HEK293 (cell line): ENCODE measurements at regions not wholly inside any gene's neighbourhood (a gene's known extent, or its start where the extent isn't known, plus 50 kb on each side); places are given as distances from the start of the nearest gene placed in this dataset.

Experiments
- CTCF ChIA-PET: fragments of 350-600 bp; formaldehyde crosslinking; extraction: SDS; loops from one replicate; lab custom pipeline; 2021; ENCODE audit warnings: antibody characterized with exemption; lab: Yijun Ruan, JAX
- POLR2A ChIA-PET: fragments of 300-600 bp; formaldehyde crosslinking; extraction: SDS; loops from one replicate; lab custom pipeline; 2020; ENCODE audit warnings: antibody characterized with exemption, inconsistent platforms; lab: Yijun Ruan, JAX
- H3K27ac ChIP-seq: fragments of 200-500 bp; sonication (Bioruptor generic); 2 replicates; pipeline ENCODE4 v1.5.1; 2014; ENCODE audit warnings: low read depth, low read length, control low read depth, inconsistent platforms; ENCODE audit errors: extremely low read depth
- H3K36me3 ChIP-seq, 2 experiments: fragments of 200-500 bp in 1 of 2; sonication (Bioruptor generic) in 1 of 2; 1 replicate in 1 of 2; 2 replicates in 1 of 2; pipeline ENCODE4 v1.5.1; 2014 to 2017; ENCODE audit warnings: inconsistent platforms in 2 of 2, low read length in 2 of 2; ENCODE audit not compliant: control insufficient read depth in 2 of 2, insufficient read depth in 1 of 2
- H3K4me1 ChIP-seq: fragments of 200-500 bp; sonication (Bioruptor generic); 2 replicates; pipeline ENCODE4 v1.5.1; 2014; ENCODE audit warnings: mild to moderate bottlenecking, low read length, inconsistent platforms; ENCODE audit not compliant: control insufficient read depth, insufficient read depth
- H3K4me3 ChIP-seq: 2 replicates; pipeline ENCODE4 v1.5.1; 2011; ENCODE audit warnings: low read depth, mild to moderate bottlenecking, control low read depth, low read length, moderate library complexity
- H3K9me3 ChIP-seq: fragments of 200-500 bp; sonication (Bioruptor generic); 2 replicates; pipeline ENCODE4 v1.5.1; 2014; ENCODE audit warnings: low read depth, low read length, inconsistent platforms; ENCODE audit not compliant: control insufficient read depth, insufficient read depth
- BCL6B ChIP-seq: fragments of 450-650 bp; formaldehyde crosslinking; IDR thresholded peaks from 2 replicates; pipeline ENCODE4 v1.5.1; 2017; ENCODE audit warnings: missing biosample characterization, missing genetic modification characterization
- GLIS2 ChIP-seq: fragments of 450-650 bp; formaldehyde crosslinking; IDR thresholded peaks from 2 replicates; pipeline ENCODE4 v1.5.1; 2016; ENCODE audit warnings: missing biosample characterization, missing genetic modification characterization
- HIC1 ChIP-seq: fragments of 450-650 bp; formaldehyde crosslinking; IDR thresholded peaks from 2 replicates; pipeline ENCODE4 v1.5.1; 2016; ENCODE audit warnings: missing biosample characterization, missing genetic modification characterization
- REST ChIP-seq: fragments of 450-650 bp; formaldehyde crosslinking; IDR thresholded peaks from 2 replicates; pipeline ENCODE4 v1.5.1; 2016; ENCODE audit warnings: missing biosample characterization, missing genetic modification characterization
- YY1 ChIP-seq: fragments of 450-650 bp; formaldehyde crosslinking; IDR thresholded peaks from 2 replicates; pipeline ENCODE4 v1.5.1; 2018; ENCODE audit warnings: missing biosample characterization, missing genetic modification characterization
- YY2 ChIP-seq: fragments of 450-650 bp; formaldehyde crosslinking; IDR thresholded peaks from 2 replicates; pipeline ENCODE4 v1.5.1; 2016; ENCODE audit warnings: missing biosample characterization, missing genetic modification characterization
- ZBTB7A ChIP-seq: fragments of 450-650 bp; formaldehyde crosslinking; IDR thresholded peaks from 2 replicates; pipeline ENCODE4 v1.5.1; 2016; ENCODE audit warnings: low read depth, missing biosample characterization, missing genetic modification characterization
- ZEB2 ChIP-seq: fragments of 450-650 bp; formaldehyde crosslinking; IDR thresholded peaks from 2 replicates; pipeline ENCODE4 v1.5.1; 2016; ENCODE audit warnings: missing biosample characterization, missing genetic modification characterization
- ZFP37 ChIP-seq: fragments of 450-650 bp; formaldehyde crosslinking; IDR thresholded peaks from 2 replicates; pipeline ENCODE4 v1.5.1; 2016; ENCODE audit warnings: missing biosample characterization, missing genetic modification characterization
- ZIC2 ChIP-seq: fragments of 450-650 bp; formaldehyde crosslinking; IDR thresholded peaks from 2 replicates; pipeline ENCODE4 v1.5.1; 2016; ENCODE audit warnings: missing biosample characterization, missing genetic modification characterization
- ZNF10 ChIP-seq: fragments of 450-650 bp; formaldehyde crosslinking; IDR thresholded peaks from 2 replicates; pipeline ENCODE4 v1.5.1; 2017; ENCODE audit warnings: missing biosample characterization, missing genetic modification characterization
- ZNF114 ChIP-seq: fragments of 450-650 bp; formaldehyde crosslinking; IDR thresholded peaks from 2 replicates; pipeline ENCODE4 v1.5.0; 2017; ENCODE audit warnings: missing biosample characterization, missing genetic modification characterization
- ZNF148 ChIP-seq: fragments of 450-650 bp; formaldehyde crosslinking; IDR thresholded peaks from 2 replicates; pipeline ENCODE4 v1.5.0; 2017; ENCODE audit warnings: missing biosample characterization, missing genetic modification characterization, borderline replicate concordance
- ZNF157 ChIP-seq: fragments of 450-650 bp; formaldehyde crosslinking; IDR thresholded peaks from 2 replicates; pipeline ENCODE4 v1.5.1; 2016; ENCODE audit warnings: missing biosample characterization, missing genetic modification characterization
- ZNF184 ChIP-seq: fragments of 450-650 bp; IDR thresholded peaks from 2 replicates; pipeline ENCODE4 v1.5.1; 2018; ENCODE audit warnings: missing biosample characterization, mild to moderate bottlenecking, missing genetic modification characterization
- ZNF202 ChIP-seq: fragments of 450-650 bp; formaldehyde crosslinking; IDR thresholded peaks from 2 replicates; pipeline ENCODE4 v1.5.1; 2016; ENCODE audit warnings: missing biosample characterization, missing genetic modification characterization, borderline replicate concordance
- ZNF214 ChIP-seq: fragments of 450-650 bp; formaldehyde crosslinking; IDR thresholded peaks from 2 replicates; pipeline ENCODE4 v1.5.1; 2017; ENCODE audit warnings: missing biosample characterization, mild to moderate bottlenecking, missing genetic modification characterization, borderline replicate concordance
- ZNF23 ChIP-seq: fragments of 450-650 bp; formaldehyde crosslinking; IDR thresholded peaks from 2 replicates; pipeline ENCODE4 v1.5.1; 2016; ENCODE audit warnings: missing biosample characterization, missing genetic modification characterization, borderline replicate concordance
- ZNF274 ChIP-seq, 2 experiments: fragments of 200-500 bp in 1 of 2; fragments of 450-650 bp in 1 of 2; sonication (Bioruptor generic) in 1 of 2; formaldehyde crosslinking in 1 of 2; IDR thresholded peaks; 2 replicates each; pipeline versions ENCODE4 v1.5.1 to v1.6.1; 2014 to 2016; ENCODE audit warnings: borderline replicate concordance in 1 of 2, inconsistent platforms in 1 of 2, low read length in 1 of 2, missing biosample characterization in 1 of 2, missing genetic modification characterization in 1 of 2
- ZNF426 ChIP-seq: fragments of 450-650 bp; formaldehyde crosslinking; IDR thresholded peaks from 2 replicates; pipeline ENCODE4 v1.5.1; 2017; ENCODE audit warnings: missing biosample characterization, missing genetic modification characterization, mild to moderate bottlenecking, inconsistent platforms, moderate library complexity
- ZNF560 ChIP-seq: fragments of 450-650 bp; formaldehyde crosslinking; IDR thresholded peaks from 2 replicates; pipeline ENCODE4 v1.5.1; 2017; ENCODE audit warnings: missing biosample characterization, missing genetic modification characterization, borderline replicate concordance
- ZNF660 ChIP-seq: fragments of 450-650 bp; IDR thresholded peaks from 2 replicates; pipeline ENCODE4 v1.5.1; 2018; ENCODE audit warnings: missing biosample characterization, mild to moderate bottlenecking, missing genetic modification characterization
- ZNF664 ChIP-seq: fragments of 450-650 bp; formaldehyde crosslinking; IDR thresholded peaks from 2 replicates; pipeline ENCODE4 v1.5.1; 2016; ENCODE audit warnings: missing biosample characterization, missing genetic modification characterization
- ZNF677 ChIP-seq: fragments of 450-650 bp; IDR thresholded peaks from 2 replicates; pipeline ENCODE4 v1.5.0; 2018; ENCODE audit warnings: missing biosample characterization, mild to moderate bottlenecking, missing genetic modification characterization, moderate library complexity
- ZNF747 ChIP-seq: fragments of 450-650 bp; formaldehyde crosslinking; IDR thresholded peaks from 2 replicates; pipeline ENCODE4 v1.5.1; 2016; ENCODE audit warnings: missing biosample characterization, missing genetic modification characterization
- ZNF791 ChIP-seq: fragments of 450-650 bp; formaldehyde crosslinking; IDR thresholded peaks from 2 replicates; pipeline ENCODE4 v1.5.1; 2016; ENCODE audit warnings: missing biosample characterization, missing genetic modification characterization

- Histone ChIP-seq H3K4me1 (no peaks in the 10 kb centered on the region), H3K4me3 (no peak overlapping the region), H3K9me3 (no peaks in the 10 kb centered on the region), H3K36me3 (no peaks in the 10 kb centered on the region), H3K27ac (no peak overlapping the region)
- ChIA-PET POLR2A (no interaction called here), CTCF (no interaction called here)
- no peak for TF ChIP-seq ZIC2
- no peak for TF ChIP-seq ZNF214
- no peak for TF ChIP-seq BCL6B (tag by site-specific recombination)
- no peak for TF ChIP-seq ZNF23 (tag by site-specific recombination)
- TF ChIP-seq ZNF791 (tag by site-specific recombination), result no peak
- TF ChIP-seq ZNF747 (tag by site-specific recombination), result no peak
- TF ChIP-seq ZNF184 (tag by site-specific recombination), result no peak
- no peak for TF ChIP-seq ZNF660 (tag by site-specific recombination)
- no peak for TF ChIP-seq ZNF157
- TF ChIP-seq ZNF10 (tag by site-specific recombination), result no peak
- TF ChIP-seq ZNF664 (tag by site-specific recombination), result no peak
- TF ChIP-seq ZNF426 (tag by site-specific recombination), result no peak
- TF ChIP-seq ZNF560 (tag by site-specific recombination), result no peak
- TF ChIP-seq ZNF677 (tag by site-specific recombination), result no peak
Observed at GRCh38 chr4:62208921-62209320, 1008.8 kb downstream of the ADGRL3 start.

GRCh38 chr4:62204136-62204535 lies 1004.0 kb downstream of the ADGRL3 start:
- Histone ChIP-seq H3K27ac (no peak overlapping the region), H3K4me1 (no peaks in the 10 kb centered on the region), H3K9me3 (no peaks in the 10 kb centered on the region), H3K36me3 (no peaks in the 10 kb centered on the region), H3K4me3 (no peak overlapping the region)
- ChIA-PET CTCF (no interaction called here), POLR2A (no interaction called here)
- no peak for TF ChIP-seq ZNF114 (tag by site-specific recombination)
- TF ChIP-seq ZEB2, result no peak
- no peak for TF ChIP-seq ZBTB7A (tag by site-specific recombination)
- TF ChIP-seq REST (tag by site-specific recombination), result no peak
- no peak for TF ChIP-seq ZNF274 (IDR thresholded peaks at IDR 0.05; ENCODE audit: low read length)
- no peak for TF ChIP-seq ZNF274 (tag by site-specific recombination; IDR thresholded peaks at IDR 0.05; ENCODE audit: borderline replicate concordance)
- TF ChIP-seq ZFP37 (tag by site-specific recombination), result no peak
- no peak for TF ChIP-seq ZNF202 (tag by site-specific recombination)
- no peak for TF ChIP-seq HIC1 (tag by site-specific recombination)
- no peak for TF ChIP-seq GLIS2
- TF ChIP-seq YY1 (tag by site-specific recombination), result no peak
- TF ChIP-seq ZNF791 (tag by site-specific recombination), result no peak
- TF ChIP-seq ZNF148, result no peak
- no peak for TF ChIP-seq YY2 (tag by site-specific recombination)
